ENCODE measurements at regions not wholly inside any gene's neighbourhood (a gene's known extent, or its start where the extent isn't known, plus 50 kb on each side); places are given as distances from the start of the nearest gene placed in this dataset.

DNA sequence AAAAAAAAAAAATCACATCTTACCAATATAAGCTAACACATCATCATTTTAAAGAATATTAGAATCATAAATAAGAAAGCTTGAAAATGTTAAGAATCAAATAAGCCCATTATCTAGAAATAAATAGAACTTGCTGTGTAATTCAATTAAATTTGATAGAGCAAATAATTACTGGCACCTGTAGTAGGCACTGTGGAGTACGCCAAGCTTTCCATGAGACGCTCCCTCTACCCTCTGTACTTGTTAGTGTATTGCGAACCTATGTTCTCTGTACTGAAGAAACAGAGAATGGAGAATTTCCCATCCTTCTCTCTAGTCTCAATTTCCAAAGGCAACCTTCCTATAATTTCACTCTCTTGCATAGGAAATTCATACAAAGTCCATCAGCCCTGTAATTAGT is 61.7 kb upstream of the HAND2 start:
- no peak for ATAC-seq
- no peak for DNase-seq

DNA sequence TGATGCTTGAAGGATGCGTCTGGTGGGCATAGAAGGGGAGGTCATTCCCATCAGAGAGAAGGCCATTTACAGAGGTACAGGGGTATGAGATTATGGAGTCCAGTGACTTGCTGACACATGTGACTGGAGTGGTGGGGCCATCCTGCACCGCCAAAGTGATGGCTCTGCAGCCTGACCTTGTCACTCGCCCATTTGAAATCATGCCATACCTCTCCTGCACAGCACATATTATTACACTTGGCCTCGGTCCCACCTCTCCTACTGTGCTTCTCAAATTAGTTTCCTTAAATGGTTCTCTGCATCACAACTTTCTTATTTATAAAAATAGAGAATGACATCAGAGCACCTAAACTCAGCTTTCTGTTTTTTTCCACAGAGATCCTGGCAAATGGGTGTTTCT is 60.7 kb upstream of the HAND2 start:
- DNase-seq (no peak), ATAC-seq (no peak)

- no peak for ATAC-seq
- no peak for DNase-seq
Measured at GRCh38 chr4:173585876-173586572, 56.0 kb upstream of the HAND2 start.

- ATAC-seq = no peak
- DNase-seq = no peak
Measured at GRCh38 chr4:173584506-173584905, 54.5 kb upstream of the HAND2 start.

All from stimulated activated naive CD8-positive, alpha-beta T cell treated with anti-CD3 and anti-CD28 coated beads, Interleukin-15, Interleukin-2, amounts not matched to agents 100 U/mL and 50 U/mL, for 24 hours (primary cell).